ENCODE measurements at regions not wholly inside any gene's neighbourhood (a gene's known extent, or its start where the extent isn't known, plus 50 kb on each side); places are given as distances from the start of the nearest gene placed in this dataset.

GRCh38 chr12:97835541-97835940 is 372.9 kb downstream of the RMST start:
- TF ChIP-seq CTCF (IDR thresholded peaks at IDR 0.05; ENCODE audit: insufficient read depth, low read length) (no peak), REST (IDR thresholded peaks at IDR 0.05; ENCODE audit: insufficient replicate concordance, low read depth) (no peak), POLR2AphosphoS5 (IDR thresholded peaks at IDR 0.05; ENCODE audit: low read depth) (no peak), SPI1 (IDR thresholded peaks at IDR 0.05; ENCODE audit: borderline replicate concordance, low read depth) (no peak)

All from HL-60 (cell line).